ENCODE measurements at regions not wholly inside any gene's neighbourhood (a gene's known extent, or its start where the extent isn't known, plus 50 kb on each side); places are given as distances from the start of the nearest gene placed in this dataset.
"Not testable (repeated sequence)": the region's sequence is repeated elsewhere in the genome, so short reads cannot be mapped to it uniquely, and the experiment has no call there.

DNA sequence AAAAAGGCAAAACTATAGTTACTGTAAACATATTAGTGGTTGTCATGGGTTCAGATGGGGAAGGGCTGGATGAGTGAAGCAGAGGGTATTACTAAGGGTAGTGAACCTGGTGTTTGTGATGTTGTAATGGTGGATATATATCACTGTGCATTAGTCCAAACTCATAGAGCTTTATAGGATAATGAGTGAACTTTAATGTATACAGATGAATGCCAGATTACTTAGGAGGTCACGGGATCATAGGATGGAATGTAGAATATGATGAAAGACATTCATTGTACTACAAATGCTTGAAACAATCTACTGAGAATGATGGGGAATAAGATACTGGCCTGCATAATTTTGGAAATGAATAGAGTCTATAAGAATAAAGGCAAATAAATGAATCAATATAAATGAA, 226.7 kb upstream of the ZNF804A start:
- no peak for FAIRE-seq

DNA sequence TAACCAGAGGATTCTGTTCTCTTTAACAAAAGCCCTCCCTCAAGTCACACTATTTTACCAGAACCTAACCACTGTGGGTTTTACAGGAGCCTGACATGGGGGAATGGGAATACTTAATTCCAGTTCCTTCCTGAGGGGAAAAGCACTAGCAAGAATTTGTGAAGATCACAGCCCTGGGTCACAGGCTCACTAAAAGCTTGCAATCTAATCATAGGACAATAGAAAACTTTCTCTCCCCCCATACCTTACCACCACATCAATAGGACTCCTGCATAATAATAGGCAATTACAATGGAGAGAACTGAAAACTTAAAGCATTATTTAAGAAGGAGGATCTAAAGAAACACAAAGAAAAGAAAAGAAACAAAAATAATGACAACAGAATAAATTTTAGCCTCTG, 225.8 kb upstream of the ZNF804A start:
- no peak for FAIRE-seq

DNA sequence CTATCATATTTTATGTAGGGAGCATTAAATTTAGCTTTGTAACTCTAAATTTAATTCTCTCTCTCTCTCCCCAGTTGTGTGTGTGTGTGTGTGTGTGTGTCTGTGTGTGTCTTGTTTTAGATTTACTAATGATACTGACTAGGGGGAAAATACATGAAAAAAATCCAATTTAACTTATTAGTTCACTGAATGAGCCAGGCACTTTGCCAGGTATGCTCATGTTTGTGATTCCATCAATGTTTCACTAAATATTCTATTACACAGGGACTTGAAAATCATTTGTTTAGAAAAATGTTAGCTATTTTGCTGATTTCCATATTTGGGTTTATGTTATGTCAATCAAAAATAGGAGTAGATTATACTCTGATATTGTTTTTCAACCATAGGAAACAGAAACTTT, 203.7 kb upstream of the ZNF804A start:
- no peak for FAIRE-seq

DNA sequence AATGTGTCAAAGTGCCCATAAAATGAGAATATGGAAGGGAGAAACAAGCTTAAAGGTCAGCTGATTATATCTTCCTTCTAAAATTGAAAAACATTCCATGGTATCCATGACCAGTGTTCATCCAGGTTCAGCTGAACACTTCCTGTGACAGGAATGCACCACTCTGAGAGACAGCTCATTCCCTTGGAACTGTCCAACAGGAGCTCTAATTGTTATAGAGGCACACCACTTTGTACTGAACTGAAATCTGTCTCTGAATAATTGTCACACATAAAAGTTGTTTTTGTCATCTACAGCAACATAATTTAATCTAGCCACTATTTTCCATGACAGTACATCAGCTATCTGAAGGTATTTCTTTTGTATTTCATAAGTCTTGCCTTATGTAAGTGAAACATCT, 195.9 kb upstream of the ZNF804A start:
- FAIRE-seq: no peak

DNA sequence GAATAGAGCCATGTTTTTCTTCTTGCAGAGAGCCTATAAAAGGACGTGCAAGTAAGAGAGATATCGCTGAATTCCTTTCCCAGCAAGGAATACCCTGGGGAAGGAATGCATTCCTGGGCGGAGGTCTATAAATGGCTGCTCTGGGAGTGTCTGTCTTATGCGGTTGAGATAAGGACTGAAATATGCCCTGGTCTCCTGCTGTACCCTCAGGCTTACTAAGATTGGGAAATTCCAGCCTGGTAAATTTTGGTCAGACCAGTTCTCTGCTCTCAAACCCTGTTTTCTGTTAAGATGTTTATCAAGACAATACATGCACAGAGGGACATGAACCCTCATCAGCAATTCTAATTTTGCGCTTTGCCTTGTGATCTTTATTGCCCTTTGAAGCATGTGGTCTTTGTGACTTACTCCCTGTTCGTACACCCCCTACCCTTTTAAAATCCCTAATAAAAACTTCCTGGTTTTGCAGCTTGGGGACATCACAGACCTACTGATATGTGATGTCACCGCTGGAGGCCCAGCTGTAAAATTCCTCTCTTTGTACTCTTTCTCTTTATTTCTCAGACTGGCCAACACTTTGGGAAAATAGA, 191.2 kb upstream of the ZNF804A start:
- FAIRE-seq: not testable (repeated sequence)

DNA sequence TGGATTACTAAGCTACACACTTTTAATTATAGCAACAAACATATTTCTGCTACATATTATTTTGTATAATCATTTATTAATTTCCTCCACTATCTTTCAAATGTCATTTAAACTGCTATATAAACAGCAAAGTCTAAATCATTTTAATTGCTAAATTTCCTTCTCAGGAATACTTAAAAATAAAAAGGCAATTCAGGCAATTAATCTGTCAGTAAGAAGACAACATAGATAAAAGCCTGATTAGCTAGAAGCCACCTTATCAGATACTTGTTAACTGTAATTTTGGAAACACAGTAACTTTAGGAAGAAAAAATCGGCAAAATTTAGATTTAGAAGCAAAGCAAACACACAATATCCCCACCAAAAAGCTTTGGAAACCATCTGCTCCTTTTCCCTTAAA, 188.2 kb upstream of the ZNF804A start:
- FAIRE-seq: no peak

DNA sequence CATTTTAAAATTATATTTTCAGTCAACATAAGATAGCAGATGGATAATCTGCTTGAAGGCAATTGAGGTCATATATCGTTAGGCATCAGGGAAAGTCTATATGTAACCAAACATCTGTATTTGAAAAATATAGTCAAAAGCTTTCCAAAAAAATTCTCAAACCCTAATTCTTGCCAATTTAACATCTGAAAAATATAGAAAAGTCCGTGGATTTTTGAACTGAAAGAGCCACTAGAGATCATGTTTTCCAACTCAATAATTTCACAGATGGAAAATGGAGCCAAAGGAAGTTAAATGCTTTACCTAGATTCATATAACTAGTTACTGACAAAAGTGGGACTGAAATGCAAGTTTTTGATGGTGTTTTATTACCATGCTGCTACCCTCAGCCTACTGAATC, 185.1 kb upstream of the ZNF804A start:
- no peak for FAIRE-seq

DNA sequence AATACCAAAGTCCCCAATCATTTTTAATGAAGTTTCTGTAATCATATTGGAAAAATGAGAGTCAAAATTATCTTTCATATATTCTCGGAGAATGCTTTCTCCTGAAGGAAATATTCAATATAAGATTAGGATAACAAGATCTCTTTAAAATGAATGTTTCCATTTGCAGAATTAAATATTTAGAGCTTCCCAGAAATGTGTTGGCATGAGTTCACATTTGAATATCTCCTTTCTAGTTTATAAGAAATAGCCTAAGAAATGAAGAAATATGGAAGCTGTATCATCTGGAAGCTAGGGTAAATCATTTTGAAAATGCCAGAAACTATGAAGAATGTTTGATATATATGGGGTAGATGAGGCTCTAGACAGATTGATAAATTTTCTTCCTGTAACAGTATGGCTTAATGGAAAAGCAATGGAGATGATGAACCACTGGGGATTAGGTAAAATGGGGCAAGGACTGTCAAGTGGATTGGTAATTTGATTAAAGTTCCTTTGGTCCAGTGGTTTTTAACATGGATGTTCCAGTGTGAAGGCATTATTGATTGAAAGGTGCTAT, 184.6 kb upstream of the ZNF804A start:
- no peak for FAIRE-seq

DNA sequence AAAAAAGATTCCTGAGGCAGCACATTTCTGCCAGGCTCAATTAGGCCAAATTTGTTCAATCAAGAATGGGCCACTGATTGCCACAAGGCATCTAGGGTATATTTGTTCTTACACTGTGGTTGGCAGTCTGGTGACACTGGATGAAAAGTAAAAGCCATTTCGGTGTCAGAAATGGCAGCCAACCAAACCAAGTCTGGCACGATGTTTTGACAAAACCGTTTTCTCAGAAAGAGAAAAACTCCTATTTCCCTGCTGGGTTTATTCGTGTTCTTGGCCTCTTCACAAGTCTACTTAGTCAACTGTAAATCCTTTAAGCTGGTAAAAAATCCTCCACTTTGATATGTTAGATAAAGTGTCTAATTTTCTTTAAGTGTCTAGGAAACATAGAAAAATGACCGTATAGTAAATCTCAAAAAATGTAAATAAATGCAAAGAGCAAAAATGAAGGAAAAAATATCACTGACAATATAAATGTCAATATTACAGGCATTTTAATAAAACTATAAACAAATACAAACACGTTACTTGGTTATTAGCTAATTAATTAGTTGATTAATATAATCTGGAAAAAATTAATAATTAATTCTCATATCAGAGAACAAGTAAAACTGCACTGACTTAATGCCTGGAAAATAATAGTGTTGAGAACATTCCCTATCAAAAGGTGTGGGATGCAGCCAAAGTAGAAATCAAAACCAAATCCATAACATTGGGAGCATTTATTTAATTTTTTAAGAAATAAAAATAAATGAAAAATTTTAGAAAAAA, 182.0 kb upstream of the ZNF804A start:
- peak; percentile 55 for FAIRE-seq

DNA sequence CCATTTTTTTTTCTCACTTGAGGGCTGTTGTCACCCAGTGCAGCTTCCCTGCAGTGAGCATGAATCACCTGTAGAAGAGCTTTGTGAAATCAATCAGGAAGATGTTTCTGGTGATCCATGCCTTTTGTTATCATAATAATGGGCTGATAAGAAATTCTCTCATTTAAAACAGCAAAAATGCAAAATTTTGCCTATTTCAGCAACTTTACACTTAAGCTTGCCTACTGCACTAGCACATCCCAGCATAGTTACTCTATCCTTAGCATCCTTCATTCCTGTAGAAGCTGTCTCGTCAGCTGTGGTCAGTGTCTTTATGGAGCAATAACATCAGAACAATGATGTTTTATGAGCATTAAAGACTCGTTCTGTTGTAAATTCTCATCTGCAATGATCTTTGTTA, 178.6 kb upstream of the ZNF804A start:
- FAIRE-seq: no peak

DNA sequence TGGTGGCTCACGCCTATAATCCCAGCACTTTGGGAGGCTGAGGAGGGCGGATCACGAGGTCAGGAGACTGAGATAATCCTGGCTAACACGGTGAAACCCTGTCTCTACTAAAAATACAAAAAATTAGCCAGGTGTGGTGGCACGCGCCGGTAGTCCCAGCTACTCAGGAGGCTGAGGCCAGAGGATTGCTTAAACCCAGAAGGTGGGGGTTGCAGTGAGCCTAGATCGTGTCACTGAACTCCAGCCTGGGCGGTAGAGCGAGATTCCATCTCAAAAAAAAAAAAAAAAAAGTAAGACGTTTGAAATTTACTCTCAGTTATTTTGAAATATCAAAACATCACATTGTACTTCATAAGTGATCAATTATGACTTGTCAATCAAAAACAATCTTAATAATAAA, 176.9 kb upstream of the ZNF804A start:
- FAIRE-seq: not testable (repeated sequence)

DNA sequence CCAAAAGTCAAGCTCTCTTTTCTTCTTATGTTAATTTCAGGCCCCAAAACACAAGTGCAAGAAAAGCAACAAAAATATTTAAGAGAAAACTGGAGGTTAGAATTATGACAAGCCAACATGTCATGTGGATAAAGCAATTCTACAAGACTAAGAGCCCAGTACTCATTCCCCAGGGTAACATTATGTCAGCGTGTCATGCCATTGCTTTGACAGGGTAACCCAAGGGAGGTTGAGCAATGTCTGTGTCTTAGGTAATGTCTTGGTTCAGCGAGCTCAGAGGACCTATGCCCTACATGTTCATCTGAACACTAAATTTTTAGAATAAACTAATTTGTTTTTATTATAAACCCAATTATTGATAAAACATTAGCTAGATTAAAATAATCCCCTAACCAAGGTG, 173.2 kb upstream of the ZNF804A start:
- FAIRE-seq: no peak

DNA sequence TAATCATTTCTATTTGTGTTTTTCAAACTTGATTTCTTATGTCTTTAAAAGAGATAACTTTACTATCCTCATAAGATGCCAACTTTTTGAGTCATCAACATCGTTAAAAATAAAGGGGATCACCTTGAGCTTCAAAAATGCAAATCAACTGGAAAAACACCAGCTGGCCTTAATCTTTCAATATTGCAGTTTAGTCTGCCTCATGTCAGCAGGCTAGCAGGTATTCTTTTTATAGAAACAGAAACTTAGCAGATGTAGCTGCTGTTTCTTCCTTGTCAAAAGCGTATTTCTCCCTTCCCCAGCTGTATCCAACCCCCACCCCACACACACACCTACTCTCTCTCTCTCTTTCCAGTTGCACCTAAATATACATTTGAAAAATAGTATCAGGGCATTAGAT, 154.1 kb upstream of the ZNF804A start:
- FAIRE-seq: peak; percentile 97

DNA sequence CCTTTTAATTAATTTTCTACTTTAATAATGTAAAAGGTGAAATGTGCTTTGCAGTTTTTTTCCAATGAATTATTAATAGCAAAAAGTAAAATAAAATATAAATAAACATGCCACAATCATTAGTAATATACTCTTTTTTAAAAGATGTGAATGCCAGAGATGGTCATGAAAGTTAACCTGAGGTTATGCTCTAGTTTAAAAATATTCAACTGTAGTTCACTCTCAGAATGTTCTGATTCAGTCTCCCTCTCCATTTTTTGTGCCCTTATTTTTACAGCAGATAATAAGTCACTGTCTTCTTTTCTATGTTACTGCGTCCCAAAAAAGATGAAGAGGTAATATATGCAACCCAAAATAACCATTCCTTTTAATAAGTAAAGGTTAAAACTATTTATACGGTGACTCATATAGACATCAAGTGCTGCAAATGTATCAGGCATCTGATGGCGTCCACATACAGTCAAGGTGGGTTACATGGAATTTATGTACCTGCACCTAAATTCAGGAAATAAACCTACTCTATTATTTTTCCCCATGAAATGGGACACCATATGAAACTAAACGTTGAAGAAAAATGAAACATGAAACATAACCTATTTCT, 153.6 kb upstream of the ZNF804A start:
- FAIRE-seq: no peak

DNA sequence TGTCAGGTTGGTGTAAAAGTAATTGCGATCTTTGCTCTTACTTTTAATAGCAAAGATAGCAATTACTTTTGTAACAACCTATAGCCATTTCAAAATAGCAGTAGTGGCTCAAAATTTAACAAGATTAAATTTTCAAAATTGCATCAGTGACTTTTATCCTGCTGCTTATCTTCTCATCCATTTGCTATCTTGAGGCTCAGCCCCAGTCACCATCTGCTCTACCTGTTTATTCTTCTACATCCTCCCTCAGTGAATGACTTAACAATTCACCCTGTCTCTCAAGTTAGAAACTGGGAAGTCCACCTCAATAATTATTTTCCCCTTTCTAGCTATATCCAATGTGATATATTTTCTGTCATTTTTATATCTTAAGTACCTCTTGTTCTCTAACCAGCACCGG, 148.6 kb upstream of the ZNF804A start:
- FAIRE-seq: no peak

DNA sequence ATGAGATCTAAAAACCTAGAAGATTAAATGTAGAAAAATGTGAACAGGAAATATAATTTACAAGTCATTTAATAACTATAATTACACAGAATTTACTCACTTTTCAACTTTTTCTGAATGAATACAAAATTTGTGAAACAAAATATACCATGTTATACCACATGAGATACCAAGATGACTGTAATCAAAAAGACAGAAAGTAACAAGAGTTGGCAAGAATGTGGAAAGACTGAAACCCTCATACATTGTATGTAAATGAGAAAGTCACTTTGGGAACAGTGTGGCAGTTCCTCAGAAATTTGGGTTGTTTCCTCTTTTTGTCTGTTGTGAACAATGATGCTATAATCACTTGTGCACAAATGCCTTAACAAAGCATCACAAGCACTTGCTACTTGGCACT, 145.4 kb upstream of the ZNF804A start:
- no peak for FAIRE-seq

DNA sequence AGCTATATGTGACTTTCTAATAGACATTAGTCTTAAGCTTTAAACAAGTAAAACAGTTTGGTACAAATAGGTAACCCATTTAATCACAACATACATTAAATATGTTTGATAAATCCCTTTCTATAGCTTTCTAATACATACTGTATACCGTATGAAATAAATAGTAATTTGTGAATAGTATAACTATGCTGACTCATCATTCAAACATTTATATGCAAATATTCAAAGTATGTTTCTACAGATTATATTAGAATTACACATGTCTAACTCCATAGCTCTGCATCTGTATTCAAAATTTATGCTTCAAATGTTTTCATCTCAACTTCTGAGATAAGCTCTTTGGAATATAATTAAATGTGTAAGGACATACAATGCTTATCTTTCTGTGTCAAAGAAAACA, 142.7 kb upstream of the ZNF804A start:
- no peak for FAIRE-seq

DNA sequence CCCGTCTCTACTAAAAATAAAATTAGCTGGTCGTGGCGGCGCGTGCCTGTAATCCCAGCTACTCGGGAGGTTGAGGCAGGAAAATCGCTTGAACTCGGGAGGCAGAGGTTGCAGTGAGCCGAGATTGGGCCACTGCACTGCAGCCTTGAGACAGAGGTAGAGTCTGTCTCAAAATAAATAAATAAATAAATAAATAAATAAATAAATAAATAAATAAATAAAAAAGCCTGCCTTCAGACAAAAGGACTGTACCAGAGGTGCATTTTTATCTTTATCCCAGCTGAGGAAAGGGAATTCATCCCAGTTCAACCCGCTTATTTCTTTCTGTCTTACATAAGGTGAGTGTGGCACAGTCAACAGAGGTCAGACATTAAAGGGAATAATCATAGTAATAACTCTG, 141.6 kb upstream of the ZNF804A start:
- not testable (repeated sequence) for FAIRE-seq

DNA sequence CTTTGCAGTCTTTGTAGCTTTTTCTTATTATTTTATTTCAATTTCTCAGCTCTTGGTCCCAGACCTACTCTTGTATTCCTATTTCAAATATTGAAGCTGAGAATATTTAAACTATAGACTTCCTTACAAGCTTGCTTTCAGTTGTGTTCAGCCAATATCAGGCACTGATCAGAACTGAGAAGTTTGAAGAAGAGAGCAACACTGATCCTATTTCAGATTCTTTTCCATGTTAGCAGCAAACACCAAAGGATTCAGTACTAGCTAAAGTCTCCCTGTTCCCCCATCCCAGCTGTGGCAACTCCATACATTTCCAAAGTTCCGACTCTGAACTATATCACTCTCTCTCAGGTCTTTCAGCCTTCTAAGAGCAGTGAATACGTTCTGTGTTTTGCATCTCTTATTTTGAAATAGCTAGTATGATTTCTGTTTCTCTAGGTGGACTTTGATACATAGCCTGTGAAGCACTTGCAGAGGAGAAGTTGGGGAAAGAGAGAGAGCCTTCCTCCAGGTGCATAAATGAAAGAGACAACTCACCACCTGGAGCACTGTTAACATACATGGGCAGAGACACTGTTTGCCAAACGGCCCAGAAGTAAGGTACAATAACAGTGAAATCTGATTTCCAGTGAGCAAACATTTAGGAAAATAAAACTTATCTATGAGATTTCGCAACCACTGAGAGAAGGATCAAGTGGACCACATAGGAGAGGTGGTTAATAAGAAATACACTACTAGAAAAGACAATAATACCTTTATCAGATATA, 135.0 kb upstream of the ZNF804A start:
- FAIRE-seq: no peak

DNA sequence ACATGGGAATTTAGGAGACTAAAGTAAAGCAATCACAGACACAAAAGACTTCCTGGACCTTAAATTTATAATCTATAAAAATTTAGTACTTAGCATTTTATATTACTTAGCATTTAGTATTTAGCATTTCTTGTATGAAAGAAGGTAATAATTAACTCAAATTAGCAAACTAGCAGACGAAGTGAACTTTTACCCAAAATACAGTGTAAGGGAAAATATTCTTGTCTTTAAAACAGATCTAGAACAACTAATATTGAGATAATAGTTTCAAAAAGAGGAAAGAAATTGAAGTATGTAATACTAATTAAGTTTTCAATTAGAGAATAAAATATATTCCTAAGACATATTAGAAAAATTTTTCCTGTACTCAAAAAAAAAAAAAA, 134.5 kb upstream of the ZNF804A start:
- no peak for FAIRE-seq

DNA sequence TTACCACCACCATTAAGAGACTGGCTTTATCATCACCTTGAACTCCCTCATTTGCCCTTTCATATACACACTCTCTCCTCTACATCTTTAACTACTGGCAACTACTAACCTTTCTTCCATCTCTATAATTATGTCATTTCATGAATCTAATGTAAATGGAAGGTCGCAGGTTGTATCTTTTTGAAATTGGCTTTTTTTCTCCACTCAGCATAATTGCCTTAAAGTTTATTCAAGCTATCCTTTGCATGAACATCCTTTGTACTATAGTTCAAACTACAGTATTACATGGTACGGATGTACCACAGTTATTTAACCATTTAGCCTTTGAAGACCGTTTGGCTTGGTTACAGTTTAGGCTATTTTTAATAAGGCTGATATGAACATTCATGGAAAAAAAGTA, 129.5 kb upstream of the ZNF804A start:
- FAIRE-seq: no peak

DNA sequence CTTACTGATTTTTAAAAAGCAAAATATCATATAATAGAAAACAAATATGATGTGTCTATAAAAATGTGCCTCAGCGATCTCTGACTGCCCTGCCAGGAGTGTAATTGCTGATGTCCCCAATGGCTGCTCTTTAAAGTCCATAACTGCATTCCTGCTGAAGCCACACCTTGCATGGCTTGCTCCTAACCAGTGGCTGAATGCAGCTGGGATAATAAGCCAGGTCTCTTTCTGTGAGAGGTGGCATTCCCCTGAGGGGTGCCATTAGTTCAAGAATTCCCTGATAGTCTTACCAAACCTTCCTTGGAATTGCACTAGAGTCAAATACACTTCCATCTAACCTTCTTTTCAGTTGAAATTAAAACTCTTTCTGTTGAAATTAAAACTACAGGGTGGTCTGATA, 125.8 kb upstream of the ZNF804A start:
- no peak for FAIRE-seq

DNA sequence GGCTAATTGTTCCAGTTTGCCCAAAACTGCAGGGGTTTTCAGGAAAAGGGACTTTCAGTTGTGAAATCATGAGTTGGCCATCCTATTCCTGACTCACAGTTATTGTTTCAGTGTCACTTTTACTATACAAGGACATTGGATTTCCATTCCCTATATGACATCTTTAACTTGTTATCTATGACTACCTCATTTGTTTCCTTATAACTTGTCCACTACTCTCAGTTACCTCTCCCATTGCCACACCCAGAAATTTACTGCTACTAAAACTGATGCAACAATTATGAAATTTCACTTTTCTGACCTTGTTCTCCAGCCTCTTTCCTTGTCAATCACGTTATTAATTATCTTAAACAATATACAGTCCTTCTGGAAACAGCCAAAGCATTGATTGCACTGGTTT, 116.5 kb upstream of the ZNF804A start:
- FAIRE-seq: no peak

DNA sequence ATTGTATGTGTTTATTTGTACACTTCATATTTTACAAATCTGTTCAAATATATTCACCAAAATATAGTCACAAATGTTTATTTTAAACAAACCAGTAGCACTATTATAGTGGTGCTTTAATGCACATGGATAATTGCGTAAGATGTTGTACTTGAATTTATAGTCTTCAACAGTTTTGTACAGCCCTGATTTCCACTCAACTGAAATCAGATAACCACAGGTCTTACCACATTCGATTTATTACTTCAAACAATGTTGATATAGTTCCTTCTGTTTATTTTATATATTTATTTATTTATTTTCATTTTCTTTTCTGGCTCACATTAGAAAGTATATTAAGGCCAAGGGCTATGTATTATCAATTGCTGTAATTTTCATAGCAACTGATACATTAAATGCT, 99.4 kb upstream of the ZNF804A start:
- FAIRE-seq: no peak

All from islet of Langerhans (tissue), 1 donor.